GM18951 (cell line): ENCODE measurements at regions not wholly inside any gene's neighbourhood (a gene's known extent, or its start where the extent isn't known, plus 50 kb on each side); places are given as distances from the start of the nearest gene placed in this dataset.

Source experiments
- POLR2A ChIP-seq: IDR thresholded peaks from 4 replicates; pipeline ENCODE4 v1.6.1; 2011; ENCODE audit warnings: mild to moderate bottlenecking; ENCODE audit not compliant: insufficient read length, insufficient read depth; ENCODE audit errors: extremely low read depth
- in situ Hi-C: fragments of 300-500 bp; cut with MboI; formaldehyde crosslinking; loops from one replicate; pipeline ENCODE4 v1.12.0; 2022; ENCODE audit warnings: low sequenced_read_pairs, mixed read lengths, inconsistent platforms; ENCODE audit not compliant: unreplicated experiment

DNA sequence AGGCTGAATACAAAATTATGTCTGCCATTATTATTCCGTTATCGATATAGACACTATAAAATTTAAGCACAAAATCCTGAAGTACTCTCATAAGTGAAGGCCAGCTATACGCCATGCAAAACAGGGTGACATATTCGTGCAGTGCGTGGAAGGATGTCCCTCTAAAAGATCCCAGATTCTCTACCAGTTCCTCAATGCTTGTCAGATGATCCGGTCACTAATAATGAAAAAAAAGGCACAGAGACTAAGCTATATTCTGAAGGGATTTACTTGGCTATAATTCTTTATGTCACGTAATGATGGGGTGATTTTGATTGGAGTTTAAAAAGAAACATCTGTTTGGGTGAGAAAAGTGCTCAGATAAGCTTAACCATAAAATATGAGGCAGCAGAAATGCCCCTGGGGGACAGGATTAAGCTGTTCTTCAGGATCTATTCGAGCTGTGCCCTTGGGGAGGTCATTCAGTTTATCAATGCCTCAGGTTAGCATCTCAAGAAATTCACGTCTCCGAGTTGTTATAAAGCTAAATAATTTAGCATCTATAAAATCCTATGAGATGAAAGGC is 229.7 kb upstream of the PITRM1 start:
- in situ Hi-C loops: no loop called here
- no peak for TF ChIP-seq POLR2A

DNA sequence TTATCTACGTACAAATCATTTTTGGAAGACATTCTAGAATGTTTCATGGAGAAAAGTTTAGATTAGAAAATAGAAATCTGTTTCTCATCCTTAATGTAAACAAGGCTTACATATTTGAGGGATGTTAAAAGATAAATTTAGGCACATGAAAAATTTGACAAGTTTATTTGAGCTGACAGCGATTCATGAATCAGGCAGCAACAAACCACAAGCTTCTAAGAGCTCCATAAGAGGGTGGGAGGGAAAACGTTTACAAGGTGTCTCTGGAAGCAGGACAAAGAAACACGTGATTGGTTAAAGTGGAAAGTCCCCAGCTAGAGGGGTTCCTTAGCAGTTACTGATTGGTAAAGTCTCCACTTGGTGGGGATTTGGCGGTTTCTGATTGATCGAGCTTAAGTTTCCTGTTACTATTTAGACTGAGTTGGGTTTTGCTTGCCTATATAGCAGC is 228.9 kb upstream of the PITRM1 start:
- TF ChIP-seq POLR2A: no peak
- in situ Hi-C loops: no loop called here

DNA sequence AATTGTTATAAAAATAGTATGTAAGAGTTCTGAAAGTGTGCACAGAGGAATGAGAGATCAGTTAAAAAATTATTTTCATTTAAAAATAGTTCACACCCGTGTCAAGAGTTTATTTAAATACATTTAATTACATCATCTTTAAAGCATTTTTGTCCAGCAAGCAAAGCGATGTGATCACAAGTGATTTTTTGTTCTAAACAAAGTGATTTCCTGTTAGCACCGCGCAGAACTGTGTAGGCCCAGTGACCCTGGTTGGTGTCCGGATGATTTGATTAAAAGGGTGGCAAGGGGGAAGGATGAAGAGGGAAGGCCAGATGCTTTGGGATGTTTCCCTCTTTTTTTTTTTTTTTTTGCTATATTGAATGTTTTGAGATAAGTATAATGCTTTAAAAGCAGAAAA is 227.8 kb upstream of the PITRM1 start:
- TF ChIP-seq POLR2A: no peak
- in situ Hi-C loops: no loop called here

DNA sequence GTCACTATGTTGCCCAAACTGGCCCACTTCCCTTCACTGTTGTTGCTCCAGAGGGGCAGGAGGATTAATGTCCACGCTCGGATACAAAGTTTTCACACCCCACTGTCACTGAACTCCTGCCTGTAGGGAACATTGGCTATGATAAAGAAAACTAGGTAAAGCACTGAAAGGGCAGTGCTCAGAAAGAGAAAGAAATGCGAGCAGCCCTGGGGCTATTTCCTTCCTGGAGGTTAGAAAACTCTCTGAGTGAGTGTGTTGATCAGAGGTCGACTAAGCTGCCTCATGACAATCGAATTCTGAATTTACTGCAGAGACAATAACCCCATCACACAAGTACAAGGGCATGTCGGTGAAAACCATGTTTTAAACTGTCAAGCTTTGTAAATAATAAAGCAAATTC is 227.2 kb upstream of the PITRM1 start:
- TF ChIP-seq POLR2A: no peak
- in situ Hi-C loops: no loop called here

DNA sequence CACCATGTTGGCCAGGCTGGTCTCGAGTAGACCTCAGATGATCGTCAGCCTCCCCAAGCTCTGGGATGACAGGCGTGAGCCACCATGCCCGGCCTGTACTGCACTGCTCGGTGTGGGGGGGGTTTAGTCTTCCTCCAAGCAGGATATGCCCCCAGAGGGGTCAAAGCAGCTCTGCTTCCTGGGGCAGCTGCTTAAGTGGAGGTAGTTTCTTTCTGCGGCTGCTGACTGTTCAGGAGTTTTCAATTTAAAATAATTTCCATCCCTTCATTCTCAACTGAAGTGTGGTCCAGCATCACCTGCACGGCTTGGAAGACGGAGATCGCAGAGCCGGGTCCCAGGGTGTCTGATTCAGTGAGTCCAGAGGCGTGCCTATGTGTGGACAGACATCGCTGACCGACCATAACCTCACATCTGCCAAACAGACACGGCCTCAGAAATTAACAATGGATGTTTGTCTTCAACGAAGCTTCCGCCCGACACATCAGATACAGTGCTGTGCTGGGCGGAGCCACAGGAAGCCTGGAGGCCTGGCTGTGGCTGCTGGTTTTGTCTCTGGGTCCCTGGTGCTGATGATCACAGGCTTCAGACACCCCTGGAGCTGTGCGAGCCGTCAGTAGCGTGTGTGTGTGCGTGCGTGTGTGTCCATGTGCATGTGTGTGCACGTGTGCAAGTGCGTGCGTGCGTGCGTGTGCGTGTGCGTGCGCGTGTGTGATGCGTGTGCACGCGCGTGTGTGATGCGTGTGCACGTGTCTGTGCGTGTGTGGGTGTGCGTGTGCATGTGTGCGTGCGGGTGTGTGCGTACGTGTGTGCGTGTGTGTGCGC is 226.5 kb upstream of the PITRM1 start:
- in situ Hi-C loops: no loop called here
- TF ChIP-seq POLR2A: no peak

DNA sequence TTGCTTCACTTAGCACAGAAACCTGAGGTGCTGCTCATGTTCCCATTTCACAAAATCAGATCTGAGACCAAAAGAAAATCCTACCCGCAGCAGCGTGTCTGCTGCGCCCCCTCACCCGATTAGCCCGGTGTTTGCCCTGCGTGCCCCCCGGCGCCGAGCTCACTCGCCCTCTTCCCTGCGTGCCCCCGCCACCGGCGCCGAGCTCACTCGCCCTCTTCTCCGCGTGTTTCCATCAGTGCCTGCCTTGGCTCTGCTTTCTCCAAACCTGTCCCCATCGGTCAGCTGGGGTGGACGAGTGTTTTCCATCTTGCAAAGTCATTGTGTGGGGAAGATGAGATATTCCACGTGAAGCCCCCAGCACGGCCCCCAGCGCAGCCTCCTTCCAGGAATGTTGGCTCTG is 225.3 kb upstream of the PITRM1 start:
- in situ Hi-C loops: no loop called here
- TF ChIP-seq POLR2A: no peak

DNA sequence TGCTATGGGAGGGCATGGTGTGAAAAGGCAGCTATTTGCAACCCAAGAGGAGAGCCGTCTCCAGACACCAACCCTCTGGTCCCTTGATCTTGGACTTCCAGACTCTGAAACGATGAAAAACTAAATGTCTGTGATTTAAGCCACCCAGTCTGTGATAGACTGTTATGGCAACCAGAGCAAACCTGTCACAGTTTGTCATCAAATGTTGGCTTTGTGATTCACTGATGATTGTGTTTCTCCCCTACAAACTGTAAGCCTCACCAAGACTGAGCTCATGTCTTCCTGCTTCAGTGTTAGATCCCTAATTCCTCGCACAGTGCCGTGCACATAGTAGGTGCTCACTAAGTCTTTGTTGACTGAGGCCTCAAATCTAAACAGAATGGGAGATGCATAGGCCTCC is 224.6 kb upstream of the PITRM1 start:
- in situ Hi-C loops: no loop called here
- no peak for TF ChIP-seq POLR2A

DNA sequence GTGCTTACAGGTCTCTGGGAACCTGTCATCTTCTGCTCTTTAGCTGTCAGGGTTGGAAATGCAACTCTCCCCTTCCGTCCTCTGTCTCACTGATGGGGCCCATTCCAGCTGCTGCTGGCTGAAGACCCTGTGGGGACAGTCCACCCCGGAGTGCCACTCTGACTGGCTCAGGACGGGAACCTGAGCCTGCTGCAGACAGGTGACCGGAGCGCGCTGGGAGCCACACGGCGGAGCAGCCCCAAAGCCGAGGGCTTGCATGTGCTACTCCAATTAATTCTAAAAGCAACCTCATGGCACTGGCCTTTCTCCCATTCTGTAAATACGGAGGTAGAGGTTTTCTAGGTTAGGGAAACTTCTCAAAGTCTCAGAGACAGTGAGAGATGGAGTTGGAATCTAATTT is 223.5 kb upstream of the PITRM1 start:
- no peak for TF ChIP-seq POLR2A
- in situ Hi-C loops: no loop called here

DNA sequence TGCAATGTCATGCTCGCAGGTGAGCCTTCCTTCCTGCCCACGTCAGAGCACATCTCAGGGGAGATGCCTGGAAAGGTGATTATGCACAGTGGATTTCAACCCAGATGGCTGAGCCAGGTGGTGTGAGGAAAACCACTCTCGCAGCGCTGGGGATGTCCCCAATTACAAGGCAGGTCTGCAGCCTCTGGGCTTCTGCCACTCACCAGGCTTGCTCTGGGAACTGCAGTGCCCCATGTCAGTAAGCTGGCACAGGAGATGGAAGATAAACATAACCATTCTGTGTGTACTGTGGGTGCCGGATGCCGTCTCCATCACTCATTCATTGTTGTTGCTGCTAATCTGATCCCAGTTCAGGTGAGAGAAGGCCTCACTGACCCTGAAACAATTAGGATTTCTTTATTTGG is 222.9 kb upstream of the PITRM1 start:
- TF ChIP-seq POLR2A: no peak
- in situ Hi-C loops: no loop called here

DNA sequence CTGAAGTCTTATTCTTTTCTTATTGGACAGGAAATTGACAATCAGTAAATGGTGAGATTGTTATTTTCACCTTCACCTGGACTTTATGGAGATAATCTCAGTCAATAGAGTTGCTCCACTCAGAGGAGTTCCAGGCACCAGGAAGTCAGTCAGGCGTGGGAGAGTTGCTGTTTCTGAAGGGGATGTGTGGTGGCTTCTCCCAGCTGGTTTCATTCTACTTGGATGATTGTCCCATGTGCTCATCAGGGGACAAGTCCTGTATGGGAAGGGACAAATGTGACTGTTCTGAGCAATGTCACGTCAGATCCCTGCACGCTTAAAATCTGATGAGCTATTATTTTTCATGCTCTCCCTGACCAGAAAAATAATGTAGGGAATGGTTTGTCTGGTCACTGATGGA is 222.5 kb upstream of the PITRM1 start:
- in situ Hi-C loops: no loop called here
- TF ChIP-seq POLR2A: no peak

DNA sequence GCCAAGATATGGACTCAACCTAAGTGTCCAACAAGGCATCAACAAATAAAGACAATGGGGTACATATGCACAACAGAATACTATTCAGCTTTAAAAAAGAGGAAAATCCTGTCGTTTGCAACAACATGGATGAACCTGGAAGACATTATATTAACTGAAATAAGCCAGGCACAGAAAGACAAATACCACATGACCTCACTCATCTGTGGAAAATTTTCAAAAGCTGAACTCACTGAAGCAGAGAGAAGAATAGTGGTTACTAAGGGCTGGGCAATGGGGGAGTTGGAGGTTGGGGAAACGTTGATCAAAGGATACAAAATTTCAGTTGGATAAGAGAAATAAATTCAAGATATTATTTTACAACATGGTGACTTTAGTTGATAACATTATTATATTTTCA is 221.4 kb upstream of the PITRM1 start:
- TF ChIP-seq POLR2A: no peak
- in situ Hi-C loops: no loop called here

DNA sequence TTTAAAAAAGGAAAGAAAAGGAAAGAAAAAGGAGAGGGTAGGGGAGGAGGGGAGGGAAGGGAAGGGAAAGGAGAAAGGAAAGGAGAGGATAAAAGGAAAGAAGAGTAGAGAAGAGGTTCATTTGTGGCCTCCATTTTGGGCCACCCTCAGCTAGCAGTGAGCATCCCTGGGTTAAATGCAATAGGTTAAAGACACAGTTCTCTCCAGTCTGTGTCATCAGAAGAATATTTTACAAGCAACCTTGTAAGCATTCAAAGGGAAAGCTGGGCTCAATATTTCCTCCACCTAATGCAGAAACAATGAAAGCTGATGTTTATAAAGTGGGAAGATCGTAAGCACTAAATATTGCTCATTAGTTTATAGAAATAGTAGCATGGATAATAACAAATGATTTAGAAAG is 219.1 kb upstream of the PITRM1 start:
- no peak for TF ChIP-seq POLR2A
- in situ Hi-C loops: no loop called here

DNA sequence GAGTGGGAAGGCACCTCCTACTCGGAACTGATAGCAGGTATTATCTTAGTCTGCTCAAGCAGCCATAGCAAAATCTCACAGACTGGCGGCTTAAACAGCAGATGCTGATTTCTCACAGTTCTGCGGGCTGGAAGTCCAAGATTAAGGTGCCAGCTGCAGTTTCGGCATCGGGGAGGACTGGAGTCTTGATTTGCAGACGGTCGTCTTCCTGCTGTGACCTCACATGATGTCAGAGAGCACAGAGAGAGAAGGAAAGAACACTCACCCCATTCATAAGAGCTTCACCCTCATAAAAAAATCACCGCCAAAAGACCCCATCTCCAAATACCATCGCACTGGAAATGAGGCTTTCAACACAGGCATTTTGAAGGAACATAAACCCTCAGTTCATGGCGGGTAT is 216.5 kb upstream of the PITRM1 start:
- in situ Hi-C loops: no loop called here
- TF ChIP-seq POLR2A: no peak

DNA sequence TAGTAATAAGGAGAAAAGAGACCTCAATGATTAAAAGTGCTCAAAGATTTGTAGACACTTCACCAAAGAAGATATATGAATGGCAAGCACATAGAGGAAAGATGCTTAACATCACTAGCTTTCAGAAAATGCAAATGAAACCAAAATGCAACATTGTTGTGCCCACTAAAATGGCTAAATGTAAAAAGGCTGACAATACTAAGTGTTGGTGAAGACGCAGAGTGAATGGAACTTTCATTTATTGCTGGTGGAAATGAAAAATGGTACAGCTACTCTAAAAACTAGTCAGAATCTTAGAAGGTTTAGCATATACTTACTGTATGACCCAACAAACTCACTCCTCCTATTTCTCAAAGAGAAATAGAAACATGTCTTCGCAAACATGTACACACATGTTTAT is 212.9 kb upstream of the PITRM1 start:
- in situ Hi-C loops: no loop called here
- no peak for TF ChIP-seq POLR2A
